ENCODE measurements at regions not wholly inside any gene's neighbourhood (a gene's known extent, or its start where the extent isn't known, plus 50 kb on each side); places are given as distances from the start of the nearest gene placed in this dataset.

DNA sequence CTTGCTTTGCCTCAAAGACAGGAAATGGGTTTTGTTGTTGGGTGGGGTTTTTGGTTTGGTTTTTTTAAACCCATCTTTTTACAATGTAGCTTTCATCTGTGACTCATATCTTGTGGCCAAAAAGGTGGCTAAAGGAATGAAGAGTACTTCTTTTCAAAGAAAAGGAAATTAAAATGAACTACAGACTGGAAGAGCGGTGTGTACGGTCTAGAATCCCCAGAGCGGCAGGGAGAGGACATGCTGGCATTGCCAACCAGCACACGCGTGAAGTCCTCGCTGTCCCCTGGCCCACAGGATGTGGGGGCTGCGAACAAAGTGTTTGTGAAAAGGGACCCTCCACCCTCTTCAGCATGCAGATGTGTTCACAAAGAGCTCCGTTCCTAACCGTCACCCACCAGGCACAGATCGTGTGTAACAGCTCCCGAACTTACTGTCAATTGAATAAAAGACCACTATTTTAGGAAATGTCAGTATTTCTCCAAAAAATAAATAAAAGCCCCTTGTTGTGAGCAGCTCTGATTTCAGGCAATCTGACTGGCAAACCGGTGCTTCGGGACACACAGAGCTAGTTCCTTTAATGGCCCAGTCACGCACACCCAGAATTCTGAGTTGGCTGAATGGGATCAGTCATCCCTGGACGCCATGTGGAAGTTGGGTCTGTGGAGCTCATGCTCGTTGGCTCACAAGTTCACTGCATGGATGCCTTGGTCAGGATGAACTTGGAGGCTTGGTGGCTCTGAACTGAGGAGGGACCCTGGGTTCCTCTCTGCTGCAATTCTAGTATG is 602.9 kb downstream of the NPHP4 start:
- intact Hi-C loops (cut with DNase I) = no loop called here
- Histone ChIP-seq H3K9ac (ENCODE audit: low read length in 3 of 3) (no peak overlapping the region), H3K27me3 (ENCODE audit: control insufficient read depth, insufficient read depth, low read length) (peaks cover 4% of the 10 kb centered on the region), H3K4me3 (ENCODE audit: low read length in 3 of 3) (no peak overlapping the region), H3K4me1 (ENCODE audit: control insufficient read depth in 2 of 3, insufficient read depth in 2 of 3, low read depth in 1 of 3, low read length in 3 of 3) (no peaks in the 10 kb centered on the region), H3K27ac (ENCODE audit: low read depth in 2 of 2, low read length in 2 of 2) (no peak overlapping the region), H3K9me3 (ENCODE audit: control insufficient read depth in 2 of 3, insufficient read depth in 1 of 3, low read length in 3 of 3) (peaks cover 0 to 1% (median 0%) of the 10 kb centered on the region in 3 donors), H3K36me3 (ENCODE audit: control insufficient read depth in 2 of 3, insufficient read depth in 3 of 3, low read length in 3 of 3) (no peaks in the 10 kb centered on the region)
- TF ChIP-seq, protein P1, sequence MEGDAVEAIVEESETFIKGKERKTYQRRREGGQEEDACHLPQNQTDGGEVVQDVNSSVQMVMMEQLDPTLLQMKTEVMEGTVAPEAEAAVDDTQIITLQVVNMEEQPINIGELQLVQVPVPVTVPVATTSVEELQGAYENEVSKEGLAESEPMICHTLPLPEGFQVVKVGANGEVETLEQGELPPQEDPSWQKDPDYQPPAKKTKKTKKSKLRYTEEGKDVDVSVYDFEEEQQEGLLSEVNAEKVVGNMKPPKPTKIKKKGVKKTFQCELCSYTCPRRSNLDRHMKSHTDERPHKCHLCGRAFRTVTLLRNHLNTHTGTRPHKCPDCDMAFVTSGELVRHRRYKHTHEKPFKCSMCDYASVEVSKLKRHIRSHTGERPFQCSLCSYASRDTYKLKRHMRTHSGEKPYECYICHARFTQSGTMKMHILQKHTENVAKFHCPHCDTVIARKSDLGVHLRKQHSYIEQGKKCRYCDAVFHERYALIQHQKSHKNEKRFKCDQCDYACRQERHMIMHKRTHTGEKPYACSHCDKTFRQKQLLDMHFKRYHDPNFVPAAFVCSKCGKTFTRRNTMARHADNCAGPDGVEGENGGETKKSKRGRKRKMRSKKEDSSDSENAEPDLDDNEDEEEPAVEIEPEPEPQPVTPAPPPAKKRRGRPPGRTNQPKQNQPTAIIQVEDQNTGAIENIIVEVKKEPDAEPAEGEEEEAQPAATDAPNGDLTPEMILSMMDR (IDR thresholded peaks at IDR 0.05; ENCODE audit: borderline replicate concordance, extremely low read depth, insufficient read depth) = no peak
- FAIRE-seq (no peak), DNase-seq (no peak)

DNA sequence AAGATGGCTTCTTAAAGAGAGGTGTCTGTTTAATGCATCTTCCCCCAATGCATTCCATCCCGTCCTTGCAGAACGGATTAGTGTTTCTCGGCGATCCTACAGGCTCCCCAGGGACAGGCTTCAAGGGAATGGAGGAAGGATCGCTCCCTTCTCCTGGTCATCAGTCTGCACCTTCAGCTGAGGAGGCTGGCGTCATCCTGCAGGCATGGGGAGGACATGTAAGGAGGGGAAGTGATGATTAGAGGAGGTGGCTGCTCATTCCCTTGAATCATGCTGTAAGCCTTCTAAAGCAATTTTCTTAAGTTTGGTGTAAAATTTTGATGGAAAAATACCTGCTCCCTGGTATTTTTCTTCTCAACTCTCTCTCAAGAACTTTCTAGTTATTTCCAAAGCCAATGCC is 603.6 kb downstream of the NPHP4 start:
- intact Hi-C loops (cut with DNase I) = no loop called here
- H3K27me3 ChIP-seq (ENCODE audit: control insufficient read depth, insufficient read depth, low read length) = peaks cover 4% of the 10 kb centered on the region
- no peak for FAIRE-seq

DNA sequence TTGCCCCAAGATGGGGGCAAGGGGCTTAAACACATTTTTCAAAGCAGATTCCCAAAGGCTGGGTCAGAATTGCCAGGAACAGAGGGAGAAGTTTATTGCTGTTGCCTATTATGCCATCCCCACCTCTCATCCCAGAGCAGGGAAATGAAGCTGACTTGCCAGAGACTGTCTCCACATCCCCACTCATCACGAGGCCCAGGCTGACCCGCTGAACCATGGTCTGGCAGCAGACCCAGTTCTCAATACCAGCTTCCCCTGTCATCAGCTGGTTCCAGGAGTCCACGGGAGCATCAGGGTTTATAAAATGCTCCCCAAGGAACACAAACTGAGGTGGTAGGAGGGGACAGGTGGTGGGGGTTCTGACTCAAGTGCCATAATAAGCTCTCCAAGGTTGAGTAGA is 605.9 kb downstream of the NPHP4 start:
- Histone ChIP-seq H3K27ac (ENCODE audit: low read depth in 2 of 2, low read length in 2 of 2) (no peak overlapping the region), H3K4me3 (ENCODE audit: low read length in 3 of 3) (no peak overlapping the region), H3K36me3 (ENCODE audit: control insufficient read depth in 2 of 3, insufficient read depth in 3 of 3, low read length in 3 of 3) (no peaks in the 10 kb centered on the region), H3K9me3 (ENCODE audit: control insufficient read depth in 2 of 3, insufficient read depth in 1 of 3, low read length in 3 of 3) (peaks cover 0 to 1% (median 0%) of the 10 kb centered on the region in 3 donors), H3K27me3 (ENCODE audit: control insufficient read depth, insufficient read depth, low read length) (peaks cover 4% of the 10 kb centered on the region), H3K9ac (ENCODE audit: low read length in 3 of 3) (no peak overlapping the region), H3K4me1 (ENCODE audit: control insufficient read depth in 2 of 3, insufficient read depth in 2 of 3, low read depth in 1 of 3, low read length in 3 of 3) (no peaks in the 10 kb centered on the region)
- DNase-seq = no peak
- TF ChIP-seq, protein P1 (IDR thresholded peaks at IDR 0.05; ENCODE audit: borderline replicate concordance, extremely low read depth, insufficient read depth) = no peak
- intact Hi-C loops (cut with DNase I) = no loop called here
- FAIRE-seq = no peak

More for the DNA sequence above, 603.6 kb downstream of the NPHP4 start:
- Histone ChIP-seq H3K9me3 (ENCODE audit: control insufficient read depth in 2 of 3, insufficient read depth in 1 of 3, low read length in 3 of 3) (peaks cover 0 to 1% (median 0%) of the 10 kb centered on the region in 3 donors), H3K36me3 (ENCODE audit: control insufficient read depth in 2 of 3, insufficient read depth in 3 of 3, low read length in 3 of 3) (no peaks in the 10 kb centered on the region), H3K4me1 (ENCODE audit: control insufficient read depth in 2 of 3, insufficient read depth in 2 of 3, low read depth in 1 of 3, low read length in 3 of 3) (no peaks in the 10 kb centered on the region), H3K27ac (ENCODE audit: low read depth in 2 of 2, low read length in 2 of 2) (no peak overlapping the region), H3K4me3 (ENCODE audit: low read length in 3 of 3) (no peak overlapping the region), H3K9ac (ENCODE audit: low read length in 3 of 3) (no peak overlapping the region)
- TF ChIP-seq, protein P1 (IDR thresholded peaks at IDR 0.05; ENCODE audit: borderline replicate concordance, extremely low read depth, insufficient read depth) = no peak
- no peak for DNase-seq
